Activated CD4-positive, CD25-positive, alpha-beta regulatory T cell treated with anti-CD3 and anti-CD28 coated beads, Interleukin-2, amount 50 U/mL, for 16 hours (primary cell): ENCODE measurements at regions not wholly inside any gene's neighbourhood (a gene's known extent, or its start where the extent isn't known, plus 50 kb on each side); places are given as distances from the start of the nearest gene placed in this dataset.

Experiments used
- DNase-seq: peaks from one replicate; pipeline ENCODE4 v3.0.0-alpha.2; 2020; ENCODE audit warnings: low read depth, low spot score

DNA sequence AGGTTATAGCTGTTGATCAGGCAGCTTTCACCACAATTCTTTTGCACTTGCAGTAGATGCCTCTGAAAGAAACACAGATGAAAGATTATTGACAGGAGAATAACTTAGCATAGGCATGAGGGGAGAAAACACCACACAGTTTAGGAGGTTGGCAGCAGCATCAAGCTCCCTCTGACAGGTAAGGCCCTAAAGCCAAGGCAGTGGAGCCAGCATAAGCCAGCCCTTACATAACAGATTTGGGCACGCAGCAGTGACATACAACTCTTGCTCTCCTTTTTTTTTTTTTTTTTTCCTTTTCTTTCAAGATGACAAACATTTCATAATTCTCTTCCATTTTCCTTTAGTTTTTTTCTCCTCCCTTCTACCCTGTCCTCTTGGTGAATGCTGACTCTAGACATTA, 257.6 kb upstream of the ADAMTSL1 start:
- no peak for DNase-seq

DNA sequence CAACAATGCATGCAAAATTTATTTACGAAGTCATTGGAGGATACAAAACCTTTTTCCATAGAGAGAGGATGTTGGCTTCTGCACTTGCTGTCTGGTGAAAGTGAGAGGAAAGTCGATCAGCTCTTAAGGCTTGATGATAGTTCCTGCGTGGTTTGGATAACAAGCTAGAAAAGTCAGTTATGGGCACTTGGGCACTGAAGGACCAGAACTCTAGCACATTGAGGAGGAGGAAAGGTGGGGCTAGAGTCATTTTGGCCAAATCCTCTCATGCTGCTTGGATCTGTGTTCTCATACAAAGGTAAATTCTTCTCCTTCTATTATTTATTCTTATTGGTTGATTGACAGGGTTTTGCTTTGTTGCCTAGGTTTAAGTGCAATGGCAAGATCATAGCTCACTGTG, 245.9 kb upstream of the ADAMTSL1 start:
- no peak for DNase-seq

DNA sequence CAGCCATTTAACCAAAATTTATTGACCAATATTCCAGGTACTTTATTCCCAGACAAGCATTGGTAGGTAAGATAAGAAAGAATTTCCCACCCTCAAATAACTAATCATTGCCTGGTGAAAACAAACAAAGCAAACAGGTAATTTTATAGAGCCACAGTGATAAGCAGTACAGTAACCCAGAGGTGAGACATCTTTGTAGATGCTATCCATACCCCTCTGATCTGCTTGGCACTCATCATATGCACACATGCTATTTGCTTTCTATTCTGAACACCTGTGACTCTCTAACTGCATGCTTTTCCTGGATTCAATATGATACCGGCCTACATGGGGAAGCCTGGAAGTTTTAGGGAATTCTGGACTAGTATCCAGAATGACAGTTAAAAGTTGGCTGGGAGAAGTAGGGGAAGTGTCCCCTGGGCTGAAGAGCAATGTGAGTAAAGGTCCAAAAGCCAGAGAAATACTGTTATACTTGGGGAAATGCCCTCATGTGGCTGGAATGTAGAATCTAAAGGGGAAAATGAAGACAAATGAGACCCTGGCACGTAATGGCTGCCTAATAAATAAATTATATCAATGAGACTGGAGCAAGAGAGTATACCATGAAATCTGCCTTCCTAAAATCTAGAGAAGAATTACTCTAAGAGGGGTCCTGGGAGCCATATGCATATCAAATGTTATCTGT, 243.8 kb upstream of the ADAMTSL1 start:
- no peak for DNase-seq

DNA sequence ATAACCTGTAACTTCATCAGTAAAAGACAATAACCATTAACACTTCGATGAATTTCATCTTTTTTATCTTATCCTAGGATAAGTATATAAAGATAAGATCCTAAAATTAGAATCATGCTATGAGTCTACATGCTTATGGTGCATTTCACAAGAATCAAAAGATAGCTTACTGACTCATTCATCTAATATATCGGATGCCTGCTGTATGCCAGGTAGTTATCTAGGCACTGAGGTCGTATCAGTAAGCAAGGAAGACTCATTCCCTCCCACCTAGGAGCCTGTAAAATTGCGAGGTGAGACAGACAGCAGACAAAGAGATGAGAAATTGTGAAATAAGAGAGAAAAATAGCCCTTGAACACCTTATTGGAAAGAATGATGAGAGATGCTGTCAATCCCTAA, 240.6 kb upstream of the ADAMTSL1 start:
- DNase-seq = no peak

DNA sequence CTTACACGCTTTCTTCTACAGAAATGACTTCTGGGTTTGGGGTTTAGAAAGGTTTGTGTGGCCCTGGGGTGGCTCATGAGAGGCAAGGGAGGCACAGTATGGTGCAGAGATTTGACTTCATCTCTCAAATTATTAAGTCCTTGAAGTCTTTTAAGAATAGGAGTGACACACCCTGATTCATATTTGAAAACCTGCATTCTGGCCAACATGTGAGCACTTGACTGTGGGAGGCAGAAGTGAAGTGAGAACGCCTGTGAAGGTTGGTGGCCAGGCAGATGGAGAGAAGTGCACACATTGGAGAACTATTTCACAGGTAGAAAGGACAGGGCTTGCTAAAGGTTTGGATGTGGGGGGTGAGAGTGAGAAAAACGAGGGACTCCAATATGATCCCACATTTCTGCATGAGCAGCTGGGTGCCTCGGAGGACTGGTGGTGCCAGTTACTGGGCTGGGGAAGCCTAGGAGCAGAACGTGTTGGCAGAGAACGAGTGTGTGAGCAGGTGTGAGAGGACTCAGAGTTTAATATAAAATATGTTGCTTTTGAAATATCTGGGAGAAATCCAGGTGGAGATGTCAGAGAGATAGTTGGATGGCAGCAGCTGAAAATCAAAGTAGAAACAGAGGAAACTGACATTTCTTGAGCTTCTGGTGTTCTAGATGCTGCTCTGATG, 240.0 kb upstream of the ADAMTSL1 start:
- DNase-seq = no peak

DNA sequence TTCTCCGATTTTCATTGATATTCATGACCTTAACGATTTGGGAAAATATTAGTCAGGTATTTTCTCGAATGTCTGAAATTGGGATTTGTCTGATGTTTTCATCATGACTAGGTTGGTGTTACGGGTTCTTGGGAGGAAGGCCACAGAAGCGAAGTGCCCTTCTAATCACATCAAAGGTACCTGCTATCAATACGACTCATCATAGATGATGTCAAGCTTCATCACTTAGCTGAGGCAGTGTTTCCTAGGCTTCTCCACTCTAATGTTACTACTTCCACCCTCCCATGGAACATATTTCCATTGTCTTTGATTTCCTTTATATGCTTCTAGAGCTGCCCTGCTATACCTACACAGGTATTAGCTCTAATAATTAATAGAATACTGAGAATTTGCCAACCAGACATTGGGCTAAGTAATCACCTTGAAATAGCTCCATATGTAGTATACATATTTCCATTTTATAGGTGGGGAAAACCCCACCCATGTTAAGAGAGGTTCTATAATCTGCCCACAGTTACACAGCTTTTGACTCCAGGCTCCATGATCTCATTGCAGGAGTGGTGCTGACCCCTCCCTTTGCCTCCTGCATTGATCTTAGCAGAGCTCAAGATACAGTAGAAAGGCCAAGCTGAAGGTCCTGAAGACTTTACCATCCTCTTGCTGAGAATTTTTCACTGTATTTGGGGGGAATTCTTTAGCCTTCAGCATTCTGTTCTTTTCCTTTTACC, 238.6 kb upstream of the ADAMTSL1 start:
- no peak for DNase-seq

DNA sequence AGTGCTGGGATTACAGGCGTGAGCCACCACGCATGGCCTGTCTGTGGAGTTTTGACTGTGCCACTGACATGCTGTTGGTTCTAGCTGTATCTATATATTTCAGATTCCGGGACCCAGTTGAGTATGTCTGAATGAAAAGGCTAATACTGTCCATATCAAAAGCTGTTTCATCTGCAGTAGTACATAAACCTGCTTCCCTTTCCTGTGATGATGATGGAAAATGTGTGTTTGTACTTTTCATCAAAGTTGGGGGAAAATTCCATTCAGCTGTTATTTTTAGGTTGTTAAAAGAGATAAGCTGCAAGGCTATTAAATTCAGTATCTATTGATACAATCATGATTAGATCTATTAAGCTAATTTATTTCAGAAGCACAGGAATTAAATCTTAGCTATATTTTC, 237.6 kb upstream of the ADAMTSL1 start:
- DNase-seq = no peak

DNA sequence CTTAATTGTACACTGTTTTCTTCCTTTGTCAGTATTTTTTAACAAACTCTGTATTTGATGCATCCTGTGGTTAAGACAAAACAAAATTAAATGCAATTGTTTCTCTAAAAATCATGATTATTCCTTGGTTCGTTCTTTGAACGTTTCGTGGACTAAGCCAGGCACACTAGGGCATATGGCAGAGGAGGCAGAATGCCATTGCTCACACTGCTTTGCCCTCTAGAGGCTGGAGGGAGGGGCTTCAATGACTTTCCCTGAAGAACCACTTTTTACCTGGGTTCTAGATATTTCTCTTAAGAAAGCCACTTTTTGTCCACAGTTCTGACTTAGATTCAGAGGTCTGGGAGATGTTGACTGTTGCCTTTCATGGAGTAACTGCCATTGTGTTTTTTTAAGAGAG, 236.2 kb upstream of the ADAMTSL1 start:
- DNase-seq = no peak

DNA sequence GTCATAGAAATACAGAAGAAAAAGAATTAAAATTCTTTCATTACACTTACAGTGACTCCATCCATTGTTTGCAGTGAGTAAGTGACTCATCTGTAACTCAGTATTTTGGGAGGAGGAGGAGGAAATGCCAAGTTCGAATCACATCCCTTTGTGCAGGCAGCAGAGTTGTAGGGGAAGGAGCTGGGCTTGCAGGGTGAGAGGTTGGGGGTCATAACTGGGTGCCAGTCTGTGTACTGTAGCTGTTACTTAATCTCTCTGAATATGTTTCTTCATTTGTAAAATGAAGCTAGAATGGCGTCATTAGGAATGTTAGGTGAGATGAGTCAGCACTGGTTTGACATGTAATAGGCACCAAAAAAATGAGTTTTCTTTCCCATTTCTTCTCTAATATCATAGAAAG, 235.7 kb upstream of the ADAMTSL1 start:
- DNase-seq = no peak

DNA sequence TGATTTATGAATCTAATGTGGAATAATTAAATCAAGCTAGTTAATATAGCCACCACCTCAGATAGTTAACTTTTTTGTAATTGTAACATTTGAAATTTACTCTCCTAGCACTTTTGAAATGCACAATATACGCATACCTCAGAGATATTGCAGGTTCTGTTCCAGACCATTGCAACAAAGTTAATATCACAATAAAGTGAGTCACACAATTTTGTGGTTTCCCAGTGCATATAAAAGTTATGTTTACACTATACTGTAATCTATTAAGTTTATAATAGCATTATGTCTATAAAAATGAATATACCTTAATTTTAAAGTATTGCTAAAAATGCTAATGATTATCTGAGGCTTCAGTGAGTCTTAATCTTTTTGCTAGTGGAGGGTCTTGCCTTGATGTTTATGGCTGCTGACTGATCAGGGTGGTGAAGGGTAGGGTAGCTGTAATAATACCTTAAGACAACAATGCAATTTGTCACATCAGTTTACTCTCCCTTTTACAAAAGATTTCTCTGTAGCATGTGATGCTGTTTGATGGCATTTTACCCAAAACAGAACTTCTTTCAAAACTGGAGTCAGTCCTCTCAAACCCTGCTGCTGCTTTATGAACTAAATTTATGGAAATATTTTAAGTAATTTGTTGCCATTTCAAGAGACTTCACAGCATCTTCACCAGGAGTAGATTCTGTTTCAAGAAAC, 235.1 kb upstream of the ADAMTSL1 start:
- DNase-seq = no peak

DNA sequence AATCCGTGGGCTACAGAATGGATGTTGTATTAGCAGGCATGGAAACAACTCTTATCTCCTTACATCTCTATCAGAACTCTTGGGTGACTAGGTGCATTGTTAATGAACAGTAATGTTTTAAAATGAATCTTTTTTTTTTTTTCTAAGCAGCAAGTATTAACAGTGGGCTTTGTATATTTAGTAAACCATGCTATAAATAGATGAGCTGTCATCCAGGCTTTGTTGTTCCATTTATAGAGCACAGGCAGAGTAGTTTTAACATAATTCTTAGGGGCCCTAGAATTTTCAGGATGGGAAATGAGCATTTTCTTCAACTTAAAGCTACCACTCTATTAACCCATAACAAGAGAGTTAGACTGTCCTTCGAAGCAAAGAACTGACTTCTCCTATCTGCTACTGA, 233.7 kb upstream of the ADAMTSL1 start:
- no peak for DNase-seq

DNA sequence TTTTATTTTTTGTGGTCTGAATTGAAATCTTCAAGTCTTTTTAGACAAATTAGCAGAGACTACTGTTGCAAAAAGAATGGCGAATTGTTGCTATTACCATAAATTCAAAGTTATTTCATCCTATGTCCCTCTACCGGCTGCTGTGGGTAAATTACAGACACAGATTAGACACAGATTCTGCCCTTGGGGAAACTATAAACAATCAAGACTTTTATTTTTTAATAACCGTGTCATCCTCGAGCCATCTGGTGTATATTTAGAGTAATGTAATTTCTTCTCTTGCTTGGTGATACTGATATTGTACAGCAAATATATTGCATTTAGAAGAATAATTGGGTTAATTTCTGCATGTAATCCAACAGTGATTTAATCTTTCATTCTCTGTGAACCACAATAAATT, 228.0 kb upstream of the ADAMTSL1 start:
- no peak for DNase-seq

DNA sequence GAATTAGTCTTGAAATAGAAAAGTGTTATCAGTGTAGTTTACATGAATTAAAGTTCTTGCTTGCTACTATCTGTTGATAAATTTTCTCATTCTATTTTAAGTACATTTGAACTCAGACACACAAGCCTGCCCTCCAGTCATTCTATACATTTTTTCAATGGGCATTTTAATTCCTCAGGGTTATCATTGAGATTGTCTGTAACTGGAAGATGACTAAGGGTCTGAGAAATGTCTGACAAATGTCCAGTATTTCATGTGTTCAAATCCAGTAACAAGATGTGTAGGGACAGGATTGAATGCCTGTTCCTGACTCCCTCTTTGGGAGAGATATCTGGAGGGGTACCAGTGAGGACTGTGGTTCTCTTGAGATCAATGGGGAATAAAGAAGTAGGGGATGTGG, 223.9 kb upstream of the ADAMTSL1 start:
- DNase-seq = no peak

DNA sequence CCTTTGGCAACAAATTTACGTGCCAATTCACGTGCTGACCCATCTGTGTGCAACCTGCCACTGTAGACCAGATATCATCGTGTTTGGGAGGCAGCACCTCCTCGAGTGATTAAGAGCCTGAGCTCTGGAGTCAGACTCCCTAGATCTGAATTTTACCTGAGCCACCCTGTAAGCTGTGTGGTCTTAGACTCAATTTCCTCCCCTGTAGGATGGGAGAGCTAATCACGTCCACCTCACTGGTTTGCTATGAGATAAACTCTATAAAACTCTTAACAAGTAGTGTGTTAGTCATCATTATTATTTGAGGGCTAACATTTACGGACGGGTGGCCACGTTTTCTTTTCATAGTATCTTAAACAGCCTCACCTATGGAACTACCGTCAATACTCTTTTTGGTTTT, 220.0 kb upstream of the ADAMTSL1 start:
- DNase-seq = no peak

DNA sequence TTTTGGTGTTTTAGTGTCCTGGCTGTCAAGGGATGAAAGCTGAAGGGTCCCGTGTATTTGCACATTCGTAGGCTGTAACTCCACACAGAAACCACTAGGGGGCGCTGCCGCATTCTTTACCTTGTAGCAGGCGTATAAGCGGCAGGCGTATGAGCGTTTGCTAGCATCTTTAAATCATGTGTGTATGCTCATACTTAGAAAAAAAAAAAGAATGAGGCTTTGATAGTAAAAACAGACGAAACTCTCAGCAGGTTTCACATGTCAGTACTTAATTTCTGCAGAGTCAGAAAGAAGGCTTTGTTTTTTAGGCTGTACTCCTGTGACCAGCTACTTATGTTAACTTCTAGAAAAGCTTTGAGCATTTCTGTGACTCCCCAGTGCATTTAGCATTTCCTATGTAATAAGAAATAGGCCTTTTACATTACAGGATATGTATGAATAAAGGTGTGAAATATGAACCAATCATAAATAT, 218.8 kb upstream of the ADAMTSL1 start:
- DNase-seq = peak; percentile 62

DNA sequence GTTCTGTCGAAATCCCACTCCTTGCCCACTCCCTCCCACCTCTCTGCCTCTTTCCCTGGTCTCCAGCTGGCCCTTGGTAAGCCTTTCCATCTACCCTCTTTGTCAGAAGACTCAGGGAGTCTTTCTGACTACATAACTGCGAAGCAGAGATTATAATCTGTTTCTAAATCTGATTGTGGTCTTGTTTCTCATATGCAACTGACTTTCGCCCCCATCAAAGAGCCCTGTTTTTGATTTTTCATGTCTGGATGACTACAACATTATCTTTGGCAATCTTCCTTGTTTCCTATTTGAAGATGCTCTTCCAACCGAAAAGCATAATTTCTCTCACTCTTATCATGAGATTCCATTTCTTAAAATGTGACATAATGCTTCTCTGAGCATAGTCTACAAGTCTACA, 218.2 kb upstream of the ADAMTSL1 start:
- DNase-seq = no peak

DNA sequence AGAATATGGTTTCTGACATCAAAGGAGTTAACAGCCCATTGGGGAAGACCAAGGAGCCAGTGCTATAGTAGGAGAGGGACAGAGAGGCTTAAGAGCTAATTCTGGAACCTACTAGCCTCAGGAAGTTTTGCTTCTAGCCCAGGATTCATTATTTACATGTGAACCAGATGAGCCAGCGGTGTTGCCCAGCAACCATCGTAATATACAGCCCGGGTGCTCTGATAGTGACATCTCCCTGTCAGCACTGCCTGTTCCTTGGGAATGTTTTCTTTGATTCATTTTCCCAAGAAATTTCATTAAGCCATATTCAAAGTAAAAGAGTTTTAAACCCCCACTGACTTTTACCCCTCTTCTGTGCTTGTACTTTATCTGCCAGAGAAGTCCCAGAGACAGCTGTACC, 217.4 kb upstream of the ADAMTSL1 start:
- DNase-seq = no peak

DNA sequence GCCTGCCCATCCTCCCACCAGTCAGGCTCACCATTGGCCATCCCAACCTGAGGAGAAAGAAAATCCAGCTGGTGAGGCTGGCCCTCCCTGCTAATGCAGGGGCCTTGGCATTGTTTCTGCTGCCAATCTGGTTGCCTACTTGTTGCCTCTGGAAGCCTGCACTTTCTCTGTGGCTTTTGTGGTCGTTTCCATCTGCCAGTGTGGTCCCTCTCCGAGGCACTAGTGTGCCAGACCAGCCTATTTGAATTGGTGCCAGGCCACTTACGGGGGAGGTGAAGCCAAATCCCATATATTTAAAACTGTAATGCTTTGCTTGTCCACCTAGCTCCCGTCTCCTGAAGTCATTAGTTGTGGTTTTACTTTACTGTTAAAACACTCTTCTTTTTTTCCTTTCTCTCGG, 213.4 kb upstream of the ADAMTSL1 start:
- no peak for DNase-seq

DNA sequence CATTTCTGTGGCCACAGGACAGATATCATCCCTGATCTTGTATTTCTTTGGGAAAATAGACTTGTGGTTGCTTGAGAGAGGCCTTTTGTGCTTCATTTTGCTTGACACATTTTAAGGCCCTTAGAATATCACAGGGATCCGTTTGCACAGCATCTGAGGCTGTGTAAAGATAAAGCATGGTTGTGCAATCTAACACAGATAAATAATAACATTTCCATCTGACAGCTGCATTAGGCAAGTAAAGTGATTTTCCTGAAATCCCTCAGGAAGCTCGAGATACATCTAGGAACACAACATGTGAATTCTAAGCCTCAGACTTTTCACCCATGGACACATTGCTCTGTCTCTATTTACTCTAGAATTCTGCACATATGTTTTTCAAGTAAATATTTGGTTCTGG, 212.8 kb upstream of the ADAMTSL1 start:
- no peak for DNase-seq

DNA sequence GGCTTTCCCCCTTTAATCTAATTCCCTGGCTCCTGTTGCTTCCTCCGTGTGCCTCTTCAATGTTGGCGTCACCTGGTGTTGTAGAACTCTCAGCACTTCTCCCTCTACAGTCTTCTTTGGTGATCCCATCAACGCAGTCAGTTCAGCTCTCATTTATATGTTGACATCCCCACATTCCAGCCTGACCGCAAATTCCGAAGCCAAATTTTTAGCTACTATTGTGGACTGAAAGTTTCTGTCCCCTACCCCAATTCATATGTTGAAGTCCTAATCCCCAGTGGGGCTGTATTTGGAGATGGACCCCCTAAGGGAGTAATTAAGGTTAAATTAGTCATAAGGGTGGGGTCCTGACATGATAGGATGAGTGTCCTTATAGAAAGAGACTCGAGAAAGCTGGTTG, 210.6 kb upstream of the ADAMTSL1 start:
- no peak for DNase-seq

DNA sequence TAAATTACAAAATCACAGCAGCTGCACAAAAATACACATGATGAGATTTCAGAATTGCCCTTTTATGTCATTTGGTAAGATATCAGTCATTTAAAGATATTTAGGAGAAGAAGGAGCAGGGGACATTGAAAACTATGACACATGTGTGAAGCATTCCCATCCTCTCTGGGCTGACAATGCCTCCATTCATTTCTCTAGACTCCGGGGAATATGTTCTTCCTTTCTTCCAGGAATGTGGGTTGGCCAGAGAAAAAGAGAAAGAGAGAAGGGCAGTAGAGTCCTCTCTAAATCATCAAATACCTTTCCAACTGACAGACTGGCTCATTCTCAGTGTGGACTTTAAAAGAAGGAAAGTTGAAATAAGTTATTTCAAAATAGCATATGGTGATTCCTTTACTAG, 205.6 kb upstream of the ADAMTSL1 start:
- no peak for DNase-seq

DNA sequence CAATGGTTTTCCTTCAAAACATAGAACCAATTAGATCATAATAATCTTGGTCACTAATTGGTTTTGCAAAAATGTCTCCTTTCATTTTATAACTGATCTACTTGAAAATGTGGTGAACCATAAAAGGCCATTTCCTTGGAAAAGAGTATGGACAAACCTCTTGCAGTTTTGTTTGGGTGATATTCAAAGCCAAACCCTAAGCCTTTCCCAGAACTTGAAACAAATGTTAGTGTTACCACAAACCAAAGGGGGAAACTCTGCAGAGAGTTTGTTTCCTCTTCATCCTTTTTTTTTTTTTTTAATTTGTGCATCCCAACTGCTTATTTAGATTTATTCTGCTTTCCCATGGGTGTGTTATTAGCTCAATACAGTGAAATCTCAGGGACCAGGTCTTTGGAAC, 204.4 kb upstream of the ADAMTSL1 start:
- no peak for DNase-seq
